Small intestine (tissue), 7 donors: ENCODE measurements at regions not wholly inside any gene's neighbourhood (a gene's known extent, or its start where the extent isn't known, plus 50 kb on each side); places are given as distances from the start of the nearest gene placed in this dataset.

Experiments
- DNase-seq, 2 donors: peaks; one replicate each; pipeline versions ENCODE4 v3.0.0 to v3.0.0-alpha.2; 2013
- FAIRE-seq: peaks from 2 replicates; lab custom pipeline; 2012; peaks lifted over from hg19 to GRCh38; lab: Jason Lieb, UNC
- H3K27ac ChIP-seq, 3 donors: one replicate each; pipeline ENCODE4 v1.5.1; 2013; ENCODE audit warnings: low read length in 2 of 3, mild to moderate bottlenecking in 2 of 3, control low read depth in 1 of 3, inconsistent platforms in 1 of 3, low read depth in 1 of 3, moderate library complexity in 1 of 3
- H3K27me3 ChIP-seq, 3 donors: one replicate each; pipeline ENCODE4 v1.6.1; 2013; ENCODE audit warnings: low read length in 3 of 3, inconsistent platforms in 1 of 3; ENCODE audit not compliant: control insufficient read depth in 3 of 3, insufficient read depth in 3 of 3
- H3K36me3 ChIP-seq, 3 donors: one replicate each; pipeline ENCODE4 v1.6.1; 2013; ENCODE audit warnings: low read length in 3 of 3, inconsistent platforms in 1 of 3, low read depth in 1 of 3, mild to moderate bottlenecking in 1 of 3, moderate library complexity in 1 of 3; ENCODE audit not compliant: control insufficient read depth in 3 of 3, insufficient read depth in 2 of 3
- H3K4me1 ChIP-seq, 3 donors: one replicate each; pipeline ENCODE4 v1.6.1; 2013; ENCODE audit warnings: low read length in 2 of 3, inconsistent platforms in 1 of 3, low read depth in 1 of 3, mild to moderate bottlenecking in 1 of 3, moderate library complexity in 1 of 3; ENCODE audit not compliant: control insufficient read depth in 3 of 3, insufficient read depth in 2 of 3
- H3K4me3 ChIP-seq, 3 donors: one replicate each; pipeline ENCODE4 v1.5.1; 2013; ENCODE audit warnings: low read length in 3 of 3, control low read depth in 1 of 3, inconsistent platforms in 1 of 3, low read depth in 1 of 3, mild to moderate bottlenecking in 1 of 3, moderate library complexity in 1 of 3
- H3K9me3 ChIP-seq, 2 donors: one replicate each; pipeline ENCODE4 v1.6.1; 2013; ENCODE audit warnings: low read depth in 1 of 2, low read length in 1 of 2; ENCODE audit not compliant: control insufficient read depth in 2 of 2, insufficient read depth in 1 of 2
- WGBS, 3 donors: extraction: QIAGEN DNeasy Blood & Tissue Kit; methylation state at CpG; one replicate each; pipeline ENCODE4 v1.1.7; 2013; 5-methylcytosine and 5-hydroxymethylcytosine counted together
- donor health status: healthy with polysubstance abuse.
- donor health status: control.
- donor health status: control.
- donor health status: Bipolar disorder and iron deficiency.
- donor health status: healthy.

DNA sequence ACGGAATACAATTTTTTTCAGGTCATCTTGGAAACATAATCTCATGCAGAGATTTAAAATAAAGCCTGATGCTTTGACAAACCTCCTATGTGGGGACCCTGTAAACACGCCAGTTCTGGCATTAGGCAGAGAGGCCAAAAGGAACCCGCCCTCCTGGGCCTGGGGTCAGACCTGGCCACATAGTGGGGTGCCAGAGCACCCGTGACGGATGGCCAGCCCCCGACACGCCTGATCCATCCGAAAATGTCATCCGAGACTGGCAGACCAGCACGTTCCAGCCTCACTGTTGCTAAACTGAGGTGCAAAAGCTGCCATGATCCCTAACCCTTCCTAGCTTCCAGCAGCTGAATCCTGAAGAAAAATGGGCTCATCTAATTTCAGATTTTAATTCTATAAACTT, 222.6 kb upstream of the SALL3 start:
- DNase-seq (no peak), FAIRE-seq (no peak)
- no peak overlapping the region for H3K4me3 ChIP-seq
- H3K9me3 ChIP-seq: peaks cover 0 to 3% of the 10 kb centered on the region in 2 donors
- H3K27me3 ChIP-seq: no peaks in the 10 kb centered on the region
- no peaks in the 10 kb centered on the region for H3K4me1 ChIP-seq
- no peaks in the 10 kb centered on the region for H3K36me3 ChIP-seq
- WGBS, 3 donors: 76 to 83% (median 77%) methylated on average over 10 of the region's 10 CpGs
- no peak overlapping the region for H3K27ac ChIP-seq

DNA sequence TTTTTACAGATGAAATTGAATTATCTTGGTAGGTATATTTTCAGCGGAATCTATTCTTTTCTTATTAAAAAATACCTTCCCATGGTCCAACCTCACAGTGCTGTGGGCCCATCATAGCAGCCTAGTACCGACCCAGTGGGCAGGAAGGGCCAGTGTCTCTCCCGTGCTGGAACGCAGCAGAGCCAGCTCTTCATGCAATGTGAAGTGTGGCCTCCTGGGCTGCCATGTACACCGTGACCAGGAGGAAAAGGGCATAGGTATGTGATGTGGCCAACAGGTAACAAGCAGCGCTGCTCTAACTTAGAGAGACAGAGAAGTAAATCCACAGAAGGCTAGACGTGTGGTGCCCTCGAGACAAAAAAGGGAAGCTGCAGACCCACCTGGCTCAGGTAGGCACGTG, 221.1 kb upstream of the SALL3 start:
- Histone ChIP-seq H3K4me3 (no peak overlapping the region), H3K27ac (no peak overlapping the region), H3K4me1 (no peaks in the 10 kb centered on the region), H3K36me3 (no peaks in the 10 kb centered on the region), H3K27me3 (no peaks in the 10 kb centered on the region), H3K9me3 (peaks cover 0 to 1% of the 10 kb centered on the region in 2 donors)
- 71 to 79% (median 77%) methylated on average over 9 of the region's 9 CpGs for WGBS, 3 donors
- DNase-seq (no peak), FAIRE-seq (no peak)

DNA sequence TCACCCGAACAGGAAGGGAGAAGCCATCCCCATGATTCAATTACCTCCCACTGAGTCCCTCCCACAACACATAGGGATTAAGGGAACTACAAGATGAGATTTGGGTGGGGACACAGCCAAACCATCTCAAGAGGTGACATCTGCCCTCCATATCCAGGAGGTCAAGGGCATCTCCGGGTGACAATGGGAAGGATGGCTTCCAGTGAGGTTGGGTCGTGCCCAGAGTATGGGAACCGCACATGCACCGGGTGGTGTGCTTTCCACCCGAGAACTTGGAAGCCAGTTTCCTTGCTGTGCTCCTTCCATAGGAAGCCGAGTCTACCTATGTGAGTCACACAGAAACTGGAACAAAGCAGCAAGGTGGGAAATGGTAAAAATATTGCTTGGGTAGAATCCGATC, 216.9 kb upstream of the SALL3 start:
- Histone ChIP-seq H3K36me3 (no peaks in the 10 kb centered on the region), H3K4me3 (no peak overlapping the region), H3K4me1 (no peaks in the 10 kb centered on the region), H3K27ac (no peak overlapping the region), H3K27me3 (no peaks in the 10 kb centered on the region), H3K9me3 (no peaks in the 10 kb centered on the region)
- no peak for FAIRE-seq
- WGBS, 3 donors: 88 to 91% (median 89%) methylated on average over 8 of the region's 8 CpGs
- DNase-seq: no peak

DNA sequence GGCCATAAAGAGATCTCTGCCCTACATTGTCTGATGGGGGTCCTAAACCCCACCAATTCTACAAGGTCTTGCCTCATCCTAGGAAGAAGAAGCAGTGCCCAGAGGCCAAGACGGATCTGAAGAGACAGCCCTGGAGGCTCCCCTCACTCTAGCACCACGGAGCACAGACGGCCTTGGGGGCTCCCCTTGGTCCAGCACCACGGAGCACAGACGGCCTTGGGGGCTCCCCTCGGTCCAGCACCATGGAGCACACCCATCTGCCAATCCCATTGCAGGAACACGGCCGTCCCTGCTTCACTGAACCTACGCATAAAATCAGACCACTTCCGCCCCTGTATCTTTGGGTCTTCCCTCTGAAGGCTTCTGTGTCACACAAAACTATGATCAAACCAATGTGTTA, 215.1 kb upstream of the SALL3 start:
- Histone ChIP-seq H3K36me3 (no peaks in the 10 kb centered on the region), H3K4me3 (no peak overlapping the region), H3K27ac (no peak overlapping the region), H3K9me3 (no peaks in the 10 kb centered on the region), H3K27me3 (peaks cover 0 to 8% (median 0%) of the 10 kb centered on the region in 3 donors), H3K4me1 (peaks cover 0 to 9% (median 0%) of the 10 kb centered on the region in 3 donors)
- DNase-seq (no peak), FAIRE-seq (no peak)
- WGBS, 3 donors: 87 to 89% (median 88%) methylated on average over 10 of the region's 10 CpGs

DNA sequence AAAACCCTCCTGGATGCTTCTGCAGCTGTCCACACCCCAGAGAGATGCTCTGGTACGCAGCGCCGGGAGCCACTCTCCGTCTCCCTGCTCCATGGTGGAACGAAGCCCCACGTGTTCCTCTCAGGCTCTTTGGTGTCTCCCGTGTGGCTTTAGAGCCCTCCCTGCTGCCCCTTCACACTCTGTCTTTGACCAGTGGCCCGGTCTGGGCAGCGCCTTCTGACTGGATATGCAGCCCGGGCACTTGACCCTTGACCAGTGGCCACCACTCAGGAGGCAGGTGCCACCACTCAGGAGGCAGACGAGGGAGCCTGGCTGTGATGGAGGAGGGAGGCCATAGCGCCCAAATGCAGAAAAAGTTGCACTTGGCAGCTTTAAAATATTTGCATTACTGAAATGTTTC, 214.5 kb upstream of the SALL3 start:
- H3K4me1 ChIP-seq: peaks cover 0 to 9% (median 0%) of the 10 kb centered on the region in 3 donors
- no peak overlapping the region for H3K4me3 ChIP-seq
- no peak overlapping the region for H3K27ac ChIP-seq
- H3K27me3 ChIP-seq: peaks cover 0 to 8% (median 0%) of the 10 kb centered on the region in 3 donors
- 85 to 86% (median 85%) methylated on average over 12 of the region's 12 CpGs for WGBS, 3 donors
- H3K36me3 ChIP-seq: no peaks in the 10 kb centered on the region
- DNase-seq (no peak), FAIRE-seq (no peak)
- no peaks in the 10 kb centered on the region for H3K9me3 ChIP-seq

DNA sequence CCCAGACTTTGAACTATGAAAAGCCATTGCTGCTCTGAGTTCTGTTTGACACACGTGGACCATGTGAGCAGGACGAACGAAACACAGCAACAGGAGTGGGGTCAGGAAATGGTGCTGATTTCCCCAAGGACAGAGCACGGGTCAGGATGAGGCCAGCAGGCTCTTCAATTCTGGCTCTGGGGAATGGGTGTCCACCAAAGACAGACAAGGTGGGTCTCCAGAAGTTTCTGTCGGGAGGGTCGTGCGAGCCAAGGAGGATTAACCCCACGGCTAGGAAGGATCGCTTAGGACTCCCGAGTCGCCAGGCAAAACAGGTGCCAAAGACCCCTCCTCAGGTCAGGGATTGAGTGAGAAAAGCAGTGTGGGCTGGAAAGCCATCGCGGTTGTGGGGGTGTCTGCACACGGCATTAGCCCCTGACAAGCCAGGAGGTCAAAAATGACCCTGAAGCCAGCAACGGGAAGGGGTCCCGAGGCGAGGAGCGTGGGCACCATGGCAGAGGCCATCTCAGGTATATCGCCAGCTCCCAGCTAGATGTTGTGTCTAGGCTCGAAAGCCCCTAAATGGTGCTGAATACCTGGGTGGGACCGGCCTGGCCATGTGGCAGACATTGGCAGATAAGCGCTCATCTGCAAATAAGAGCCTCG, 213.9 kb upstream of the SALL3 start:
- FAIRE-seq (no peak), DNase-seq (no peak)
- no peak overlapping the region for H3K4me3 ChIP-seq
- peaks cover 0 to 11% (median 0%) of the 10 kb centered on the region in 3 donors for H3K27me3 ChIP-seq
- WGBS, 3 donors: 84 to 87% (median 85%) methylated on average over 23 of the region's 23 CpGs
- peaks cover 0 to 9% (median 0%) of the 10 kb centered on the region in 3 donors for H3K4me1 ChIP-seq
- no peaks in the 10 kb centered on the region for H3K9me3 ChIP-seq
- H3K36me3 ChIP-seq: no peaks in the 10 kb centered on the region
- no peak overlapping the region for H3K27ac ChIP-seq

DNA sequence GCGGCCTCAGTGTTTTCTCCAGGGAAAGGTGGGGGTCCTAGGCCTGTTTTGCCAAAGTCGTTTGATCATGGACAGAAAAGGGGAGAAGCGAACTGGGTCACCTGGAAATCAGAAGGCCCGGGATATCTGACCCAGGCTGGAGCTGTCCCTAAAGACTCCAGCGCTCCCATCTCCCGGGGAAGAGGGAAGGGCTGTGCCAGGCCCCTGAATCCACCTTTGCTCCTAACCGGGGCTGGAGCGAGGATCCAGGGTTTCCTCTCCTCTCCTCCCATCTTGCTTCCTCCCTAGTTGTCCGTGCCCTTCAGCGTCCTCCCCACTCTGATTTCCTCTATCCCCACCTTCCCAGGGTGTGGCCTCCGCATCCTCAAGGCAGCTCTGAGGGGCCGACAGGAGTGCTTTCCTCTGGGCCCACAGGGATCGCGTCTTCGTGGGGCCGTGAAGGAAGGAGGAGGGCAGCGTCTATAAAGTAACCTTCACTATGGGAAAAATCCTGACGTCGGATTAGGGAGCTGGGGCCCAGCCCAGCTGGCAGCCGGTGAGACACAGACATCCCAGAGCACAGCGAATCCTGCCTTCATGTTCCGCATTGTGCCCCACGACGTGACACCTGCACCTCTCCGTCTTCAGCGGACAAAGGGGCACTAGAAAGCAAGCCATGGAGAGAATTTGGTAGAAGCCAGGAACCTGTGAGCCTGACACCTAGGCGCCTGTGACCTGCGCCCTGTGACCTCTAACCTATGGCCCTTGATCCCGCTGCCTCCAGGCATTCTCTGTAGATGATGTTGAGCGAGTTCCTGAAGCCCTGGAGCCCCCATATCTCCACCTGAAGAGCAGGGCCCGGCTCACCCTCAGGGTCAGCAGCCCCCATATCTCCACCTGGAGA, 212.7 kb upstream of the SALL3 start:
- Histone ChIP-seq H3K4me1 (peaks cover 0 to 9% (median 0%) of the 10 kb centered on the region in 3 donors), H3K27me3 (peaks cover 0 to 11% (median 0%) of the 10 kb centered on the region in 3 donors), H3K27ac (no peak overlapping the region), H3K4me3 (no peak overlapping the region), H3K36me3 (no peaks in the 10 kb centered on the region), H3K9me3 (no peaks in the 10 kb centered on the region)
- no peak for FAIRE-seq
- DNase-seq: no peak
- WGBS, 3 donors: 83 to 90% (median 84%) methylated on average over 28 to 31 of the region's 31 CpGs

DNA sequence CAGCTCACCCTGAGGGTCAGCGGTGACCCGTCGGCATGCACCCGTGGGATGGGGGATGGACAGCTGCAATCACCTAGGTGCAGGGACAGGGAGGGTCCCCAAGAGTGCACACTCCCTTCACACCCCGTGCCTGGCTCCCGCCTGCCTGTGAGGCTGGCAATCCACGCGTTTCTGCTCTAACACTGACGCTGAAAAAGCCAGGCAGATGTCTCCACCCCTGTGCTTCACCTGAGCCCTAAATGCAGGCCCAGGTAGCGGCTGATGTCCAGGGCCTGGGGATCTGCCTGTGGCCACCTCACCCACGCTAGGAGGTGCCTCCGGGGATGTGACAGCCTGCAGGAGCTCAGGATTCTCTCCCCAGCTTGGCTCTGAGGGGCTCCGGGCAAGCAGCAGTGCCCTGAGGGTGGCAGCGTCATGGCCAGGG, 212.0 kb upstream of the SALL3 start:
- Histone ChIP-seq H3K9me3 (no peaks in the 10 kb centered on the region), H3K36me3 (no peaks in the 10 kb centered on the region), H3K27ac (no peak overlapping the region), H3K4me3 (no peak overlapping the region), H3K27me3 (peaks cover 0 to 11% (median 0%) of the 10 kb centered on the region in 3 donors), H3K4me1 (peaks cover 0 to 9% (median 0%) of the 10 kb centered on the region in 3 donors)
- FAIRE-seq: no peak
- WGBS, 3 donors: 82 to 87% (median 87%) methylated on average over 14 of the region's 14 CpGs
- DNase-seq: no peak
